Activated CD4-positive, alpha-beta T cell treated with anti-CD3 and anti-CD28 coated beads, Interleukin-2, Interleukin-4, amounts not matched to agents 100 ng/mL and 50 ng/mL, durations not matched to agents 16 hours and 8 hours (primary cell): ENCODE measurements at regions not wholly inside any gene's neighbourhood (a gene's known extent, or its start where the extent isn't known, plus 50 kb on each side); places are given as distances from the start of the nearest gene placed in this dataset.

Experiments
- DNase-seq: peaks from one replicate; pipeline ENCODE4 v3.0.0-alpha.2; 2020; ENCODE audit warnings: low spot score

DNA sequence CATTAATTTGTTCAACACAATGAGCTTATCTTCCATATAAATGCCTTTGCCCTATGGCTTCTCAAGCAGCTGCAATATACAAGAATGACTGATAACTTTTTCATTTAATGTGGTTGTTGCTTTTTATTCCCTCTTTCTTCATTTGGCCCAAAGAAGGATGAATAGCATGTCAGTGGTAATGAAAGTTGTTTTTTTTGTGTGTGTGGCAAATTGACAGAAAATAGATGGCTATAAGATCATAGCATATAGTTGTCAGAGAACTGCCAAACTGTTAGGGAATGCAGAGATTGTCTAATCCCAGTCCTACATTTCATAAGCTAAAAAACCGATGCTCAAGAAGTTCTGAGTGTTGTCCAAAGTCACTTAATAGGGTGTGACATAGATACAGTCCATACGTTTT, 244.3 kb downstream of the ACTR3 start:
- no peak for DNase-seq

DNA sequence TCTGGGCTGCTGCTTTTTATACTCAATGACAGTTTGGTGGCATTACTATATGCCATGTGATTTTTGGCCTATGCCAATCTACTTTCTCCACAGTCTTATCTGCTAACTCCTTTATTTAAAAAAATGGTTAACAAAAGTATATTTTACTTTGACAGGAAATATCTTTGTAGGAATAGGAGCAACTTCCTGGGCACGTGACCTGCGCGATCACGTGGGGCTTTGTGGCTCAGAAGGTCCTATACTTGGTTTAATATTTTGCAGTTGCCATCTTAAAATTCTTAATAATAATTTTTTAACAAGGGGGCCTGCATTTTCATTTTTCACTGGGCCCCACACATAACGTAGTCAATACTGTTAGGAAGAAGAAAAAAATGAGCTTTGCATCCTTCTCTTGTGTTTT, 249.7 kb downstream of the ACTR3 start:
- no peak for DNase-seq

- no peak for DNase-seq
Measured at GRCh38 chr2:114156366-114157056, 266.6 kb downstream of the ACTR3 start.

DNA sequence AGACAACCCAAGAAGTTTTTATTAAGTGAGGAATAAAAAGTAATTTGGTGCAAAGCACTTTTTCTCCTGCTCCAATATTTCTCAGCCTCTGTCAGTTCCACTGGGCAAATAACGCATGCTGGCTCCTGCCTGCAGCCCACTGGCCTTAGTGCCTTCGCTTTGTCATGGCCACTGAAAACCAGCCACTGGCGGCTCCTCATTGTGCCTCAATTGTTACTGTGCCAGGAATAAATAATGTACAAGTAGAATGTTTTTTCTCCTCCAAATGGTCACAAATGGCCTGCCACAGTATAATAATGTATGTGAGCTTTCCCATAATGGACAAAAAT, 267.1 kb downstream of the ACTR3 start:
- DNase-seq, result no peak

DNA sequence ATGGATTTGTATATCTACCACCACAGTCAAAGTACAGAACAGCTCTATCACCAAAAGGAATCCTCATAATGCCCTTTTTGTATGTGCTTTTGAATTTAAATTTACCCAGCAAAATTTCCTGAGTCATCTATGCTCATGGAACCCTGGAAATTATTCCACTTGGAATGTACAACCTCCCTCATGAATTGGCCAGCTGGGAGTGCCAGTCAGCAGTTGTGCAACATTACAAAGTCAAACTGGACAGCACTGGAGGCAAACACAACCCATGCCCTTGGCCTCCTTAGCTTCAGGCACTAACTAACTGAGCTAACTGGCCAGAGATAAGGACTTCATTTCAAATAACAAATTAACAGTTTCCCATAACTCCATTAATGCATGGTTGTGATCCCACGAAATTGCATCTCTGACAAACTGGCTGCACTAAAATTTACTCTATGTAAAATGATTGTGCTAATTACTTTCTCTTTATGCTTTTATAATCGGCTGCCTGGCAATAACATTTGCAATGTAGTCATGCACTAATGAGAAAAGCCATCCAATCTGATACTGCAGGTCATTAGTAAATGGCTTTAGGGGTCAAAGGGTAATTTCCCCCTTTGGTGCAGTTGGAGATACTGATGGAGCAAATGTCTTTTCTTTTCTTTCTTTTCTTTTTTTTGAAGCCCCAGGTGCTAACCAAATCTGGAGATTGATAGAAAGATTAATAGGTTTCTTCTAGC, 270.5 kb downstream of the ACTR3 start:
- DNase-seq, result no peak

DNA sequence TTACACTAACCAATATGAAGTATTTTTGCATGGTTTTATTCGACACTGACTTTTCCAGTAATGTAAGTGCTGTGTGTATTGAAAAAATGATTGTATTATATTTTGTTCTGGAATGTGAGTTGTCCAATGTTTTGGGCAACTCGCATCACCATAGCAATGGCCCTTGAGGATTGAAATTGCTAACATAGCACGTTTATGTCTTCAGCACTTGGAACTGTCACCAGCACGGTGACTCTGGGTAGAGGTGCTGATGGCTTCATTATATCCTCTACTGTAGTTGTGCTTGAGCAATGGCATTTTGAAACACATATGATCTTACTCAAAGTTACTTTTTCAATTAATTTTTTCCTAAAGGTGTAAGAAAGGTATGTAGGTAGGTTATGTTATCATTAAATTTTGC, 271.5 kb downstream of the ACTR3 start:
- no peak for DNase-seq

DNA sequence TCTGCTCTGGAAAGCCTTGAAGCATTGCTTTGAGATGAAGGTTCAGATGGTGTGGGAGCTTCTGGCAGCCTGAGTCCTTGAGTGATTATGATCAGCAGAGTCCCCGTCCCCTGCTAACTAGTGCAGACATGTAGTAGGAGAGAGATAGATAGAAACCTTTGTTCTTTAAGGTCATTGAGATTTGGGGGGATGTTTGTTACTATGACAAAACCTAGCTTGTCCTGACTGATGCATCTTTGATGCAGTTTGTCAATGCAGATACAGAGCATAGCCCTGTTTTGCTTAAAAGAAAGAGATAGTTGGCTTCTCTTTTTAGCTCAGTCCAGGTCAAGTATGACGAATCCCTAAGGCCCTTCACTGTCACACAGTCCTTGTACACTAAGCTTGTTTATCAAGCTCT, 274.6 kb upstream of the DPP10 start:
- no peak for DNase-seq

DNA sequence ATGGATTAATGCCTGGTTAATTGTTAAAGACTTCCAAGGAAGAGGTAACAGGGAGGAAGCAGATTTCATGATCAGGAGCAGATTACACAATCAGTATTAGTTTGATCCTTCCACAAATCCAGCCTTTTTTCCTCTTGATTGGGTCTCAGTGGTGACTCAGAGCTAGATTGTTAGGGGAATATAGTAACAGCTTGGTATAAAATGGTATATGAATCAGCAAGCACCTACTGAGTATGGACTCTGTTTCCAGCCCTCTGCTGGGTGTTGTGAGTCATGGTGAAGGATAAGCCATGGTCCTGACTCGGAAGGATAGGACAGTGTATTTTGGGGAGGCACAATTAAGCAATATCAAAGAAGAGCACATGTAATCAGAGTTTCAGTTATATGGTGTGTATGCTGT, 272.4 kb upstream of the DPP10 start:
- no peak for DNase-seq

DNA sequence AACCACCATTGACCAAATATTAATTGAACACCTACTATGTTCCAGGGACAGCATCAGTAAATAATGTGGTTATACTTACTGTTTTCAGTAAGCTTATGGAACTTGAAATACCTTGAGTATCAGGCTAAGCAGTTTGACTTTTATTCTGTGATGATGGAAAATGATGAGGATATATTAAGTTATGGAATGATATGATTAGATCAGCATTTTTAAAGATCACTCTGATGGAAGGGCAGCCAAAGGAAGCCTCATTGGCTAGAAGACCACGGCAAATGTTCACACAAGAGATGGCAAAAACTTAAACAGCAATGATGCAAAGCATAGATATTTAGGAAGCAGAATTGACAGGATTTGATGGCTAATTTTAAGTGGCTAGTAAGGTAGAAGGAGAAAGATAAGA, 266.9 kb upstream of the DPP10 start:
- DNase-seq, result no peak

DNA sequence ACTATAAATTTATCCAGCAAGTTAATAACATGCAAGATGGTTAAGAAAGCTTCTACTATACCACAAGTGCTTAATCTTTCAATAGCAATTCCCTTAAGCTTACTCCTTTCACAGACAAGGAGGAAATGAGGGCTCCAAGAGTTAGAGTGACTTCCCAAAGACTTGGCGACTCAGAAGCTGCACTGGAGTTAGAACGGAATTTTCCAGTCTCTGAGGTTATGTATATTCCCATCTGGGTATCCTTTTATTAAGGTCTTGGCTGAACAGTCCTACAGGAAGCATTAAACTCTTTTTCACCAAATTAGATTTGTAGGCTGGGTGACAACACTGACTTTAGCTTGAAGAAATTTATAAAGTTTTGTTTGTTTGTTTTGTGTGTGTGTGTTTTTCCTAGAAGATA, 256.9 kb upstream of the DPP10 start:
- DNase-seq, result no peak

GRCh38 chr2:114192362-114192761, 250.1 kb upstream of the DPP10 start:
- no peak for DNase-seq

- DNase-seq, result no peak
Measured at GRCh38 chr2:114201781-114202180, 240.7 kb upstream of the DPP10 start.

GRCh38 chr2:114203679-114204078, 238.8 kb upstream of the DPP10 start:
- no peak for DNase-seq

DNA sequence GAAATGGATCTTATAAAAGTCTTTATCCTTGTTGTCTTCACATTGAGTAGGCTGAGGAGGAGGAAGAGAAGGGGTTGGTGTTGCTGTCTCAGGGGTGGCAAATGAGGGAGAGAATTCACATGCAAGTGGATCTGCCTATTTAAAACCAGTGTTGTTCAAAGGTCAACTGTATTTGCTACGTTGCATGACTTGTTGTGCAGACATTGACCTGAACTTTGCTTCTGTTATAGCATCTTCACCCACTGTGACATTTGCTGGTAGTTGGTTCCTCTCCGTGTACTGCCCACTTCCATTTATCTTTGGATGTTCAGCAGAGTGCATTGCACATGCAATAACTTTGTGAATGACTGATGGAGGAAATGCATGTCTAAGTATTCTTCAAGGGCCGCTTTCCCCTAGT, 228.6 kb upstream of the DPP10 start:
- DNase-seq, result no peak

DNA sequence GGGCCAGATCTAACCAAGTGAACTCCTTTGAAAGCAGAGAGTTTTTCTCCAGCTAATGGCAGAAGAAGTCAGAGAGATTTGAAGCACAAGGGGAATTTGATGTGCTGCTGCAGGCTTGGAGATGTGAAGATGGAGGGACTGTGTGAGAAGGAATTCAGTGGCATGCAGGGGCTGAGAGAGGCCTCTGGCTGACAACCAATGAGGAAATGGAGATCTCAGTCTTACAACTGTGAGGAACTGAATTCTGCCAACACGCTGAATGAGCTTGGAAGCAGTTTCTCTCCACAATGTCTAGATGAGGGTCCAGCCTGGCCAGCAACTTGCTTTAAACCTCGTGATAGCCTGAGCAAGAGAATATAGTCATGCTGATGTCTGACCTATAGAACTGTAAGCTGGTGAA, 224.1 kb upstream of the DPP10 start:
- DNase-seq, result no peak

GRCh38 chr2:114219456-114219855, 223.0 kb upstream of the DPP10 start:
- DNase-seq, result no peak

DNA sequence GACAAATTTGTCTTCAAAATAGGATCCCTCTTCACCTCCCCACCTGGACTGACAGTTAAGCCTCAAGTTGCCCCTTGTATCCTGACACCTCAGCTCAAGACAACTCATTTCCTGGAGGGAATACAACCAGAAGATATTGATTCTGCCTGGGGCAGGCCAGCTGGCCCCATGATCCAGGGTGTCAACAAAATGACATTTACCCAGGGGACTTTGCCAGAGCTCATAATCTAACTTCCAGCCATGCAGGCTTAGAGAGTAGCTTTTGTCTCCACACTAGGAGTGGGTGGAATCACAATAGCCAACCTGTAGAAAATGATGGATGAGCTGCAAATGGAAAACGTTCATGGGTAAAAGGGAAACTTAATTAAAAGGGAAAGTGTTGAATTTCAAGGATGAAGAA, 220.1 kb upstream of the DPP10 start:
- no peak for DNase-seq

DNA sequence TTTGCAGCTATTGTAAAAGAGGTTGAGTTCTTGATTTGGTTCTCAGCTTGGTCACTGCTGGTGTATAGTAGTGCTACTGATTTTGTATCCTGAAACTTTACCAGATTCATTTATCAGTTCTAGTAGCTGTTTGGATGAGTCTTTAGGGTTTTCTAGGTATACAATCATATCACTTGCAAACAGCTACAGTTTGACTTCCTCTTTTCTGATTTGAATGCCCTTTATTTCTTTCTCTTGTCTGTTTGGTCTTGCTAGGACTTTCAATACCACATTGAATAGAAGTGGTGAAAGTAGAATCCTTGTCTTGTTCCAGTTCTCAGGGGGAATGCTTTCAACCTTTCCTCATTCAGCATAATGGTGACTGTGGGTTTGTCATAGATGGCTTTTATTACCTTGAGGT, 210.5 kb upstream of the DPP10 start:
- DNase-seq, result no peak

GRCh38 chr2:114237331-114237730, 205.1 kb upstream of the DPP10 start:
- DNase-seq, result no peak

DNA sequence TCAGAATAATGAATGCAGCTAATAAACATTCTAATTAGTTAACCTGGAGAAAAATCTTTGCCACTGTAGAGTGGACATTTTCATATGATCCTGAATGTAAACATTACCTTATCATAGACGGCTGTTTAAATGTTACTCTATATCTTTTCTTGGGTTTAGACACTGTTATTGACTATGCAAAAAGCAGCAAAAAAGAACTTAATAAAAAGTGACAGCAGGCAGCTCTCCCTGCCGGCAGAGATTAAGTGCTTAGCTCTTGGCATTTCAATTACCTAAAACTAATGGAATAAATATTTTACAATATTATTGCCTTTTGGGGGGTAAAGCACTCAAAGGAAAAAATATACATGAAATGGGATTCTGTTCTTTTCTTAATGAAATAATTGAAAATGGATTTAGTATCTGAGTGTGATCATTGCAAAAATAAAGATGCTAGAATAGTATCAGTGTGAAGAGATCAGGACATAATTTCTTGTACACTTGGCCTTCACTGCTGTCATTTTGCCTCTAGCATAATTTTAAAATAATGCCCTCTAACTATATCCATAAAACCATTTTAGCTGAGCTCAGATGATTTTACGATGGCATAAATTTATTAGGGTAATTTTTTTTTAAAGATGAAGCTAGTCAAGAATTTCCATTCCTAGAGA, 203.4 kb upstream of the DPP10 start:
- no peak for DNase-seq

GRCh38 chr2:114248648-114249047, 193.8 kb upstream of the DPP10 start:
- DNase-seq, result no peak

DNA sequence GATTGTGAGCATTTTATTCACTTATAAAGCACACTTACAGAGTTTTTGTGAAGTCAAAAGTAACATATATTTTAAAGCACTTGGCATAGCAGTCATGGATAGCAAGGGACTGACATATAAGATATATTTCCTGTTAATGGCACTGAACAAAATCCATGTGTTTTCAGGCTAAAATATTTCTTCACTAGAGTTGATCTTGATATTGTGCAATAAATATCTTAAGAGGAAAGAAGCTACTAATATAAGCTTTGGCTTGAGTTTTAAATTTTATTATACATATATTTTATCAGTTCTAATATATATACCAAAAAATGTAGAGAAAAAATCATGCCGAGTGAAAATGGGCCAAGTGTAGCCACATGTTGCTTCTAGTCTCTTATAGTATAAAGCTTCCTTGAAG, 189.7 kb upstream of the DPP10 start:
- DNase-seq, result no peak

- DNase-seq, result no peak
Measured at GRCh38 chr2:114254875-114255274, 187.6 kb upstream of the DPP10 start.

GRCh38 chr2:114259389-114259788, 183.1 kb upstream of the DPP10 start:
- DNase-seq, result no peak
